HCT116 (cell line): ENCODE measurements at regions not wholly inside any gene's neighbourhood (a gene's known extent, or its start where the extent isn't known, plus 50 kb on each side); places are given as distances from the start of the nearest gene placed in this dataset.

Source experiments
- ATAC-seq: fragments of 200-7000 bp; cut with Tn5 transposase; 2 replicates; pipeline ENCODE4 v1.9.1; 2020; ENCODE audit warnings: mild to moderate bottlenecking, moderate library complexity
- BruUV-seq: library from RNA; stranded (reverse); fragments of 400-500 nt; replicated peaks from 2 replicates; lab custom pipeline; 2021; lab: Mats Ljungman, UMichigan
- CTCF ChIA-PET: fragments of 300-600 bp; sonication (Branson Sonifier 250); formaldehyde crosslinking; loops from one replicate; lab custom pipeline; 2021; ENCODE audit warnings: antibody characterized with exemption; lab: Charles Lee
- POLR2A ChIA-PET: fragments of 300-600, 350-600 bp; sonication (Branson Sonifier 250); formaldehyde crosslinking; loops from one replicate; lab custom pipeline; 2021; ENCODE audit warnings: antibody characterized with exemption; lab: Charles Lee
- RAD21 ChIA-PET, 2 experiments: fragments of 300-600 bp; sonication (Branson Sonifier 250); formaldehyde crosslinking; loops; one replicate each; lab custom pipeline; 2023; ENCODE audit warnings: low total read pairs in 2 of 2; ENCODE audit not compliant: uncharacterized antibody in 2 of 2, unreplicated experiment in 2 of 2, low non-redundant PET in 1 of 2; lab: Charles Lee
- DNase-seq: peaks from one replicate; pipeline ENCODE4 v3.0.0-alpha.2; 2010; ENCODE audit warnings: low read depth, low spot score
- H2AFZ ChIP-seq: fragments of 200-600 bp; shearing (Covaris generic), sonication (generic); 2 replicates; pipeline ENCODE4 v1.6.1; 2017; ENCODE audit warnings: low read depth, mixed run types, mixed read lengths, antibody characterized with exemption, low read length; ENCODE audit not compliant: poor library complexity, severe bottlenecking
- H3K27ac ChIP-seq: 2 replicates; pipeline ENCODE4 v1.5.1; 2012; ENCODE audit warnings: low read depth, low read length
- H3K27me3 ChIP-seq: fragments of 200-600 bp; sonication (generic); 2 replicates; pipeline ENCODE4 v1.6.1; 2016; ENCODE audit warnings: mixed run types, low read length, mixed read lengths; ENCODE audit not compliant: insufficient read depth
- H3K36me3 ChIP-seq, 2 experiments: fragments of 200-500 bp in 1 of 2; fragments of 200-600 bp in 1 of 2; sonication (Bioruptor generic) in 1 of 2; sonication (generic) in 1 of 2; 2 replicates each; pipeline versions ENCODE4 v1.5.1 to v1.6.1; 2014 to 2016; ENCODE audit warnings: low read length in 2 of 2, inconsistent platforms in 1 of 2, mixed read lengths in 1 of 2, mixed run types in 1 of 2; ENCODE audit not compliant: insufficient read depth in 2 of 2, control insufficient read depth in 1 of 2
- H3K4me1 ChIP-seq, 2 experiments: fragments of 200-600 bp in 1 of 2; sonication (generic) in 1 of 2; 2 replicates each; pipeline versions ENCODE4 v1.5.1 to v1.6.1; 2012 to 2017; ENCODE audit warnings: low read length in 2 of 2, inconsistent platforms in 1 of 2, mild to moderate bottlenecking in 1 of 2, mixed read lengths in 1 of 2, mixed run types in 1 of 2, moderate library complexity in 1 of 2; ENCODE audit not compliant: insufficient read depth in 2 of 2, control insufficient read depth in 1 of 2
- H3K4me2 ChIP-seq: fragments of 200-600 bp; sonication (generic); 2 replicates; pipeline ENCODE4 v1.6.1; 2017; ENCODE audit warnings: mixed run types, low read length, mixed read lengths
- H3K4me3 ChIP-seq, 2 experiments: fragments of 200-600 bp in 1 of 2; sonication (generic) in 1 of 2; replicated peaks in 1 of 2; 2 replicates each; pipeline ENCODE4 v1.5.1; 2011 to 2016; ENCODE audit warnings: low read length in 2 of 2, control low read depth in 1 of 2, low read depth in 1 of 2, mild to moderate bottlenecking in 1 of 2, mixed read lengths in 1 of 2, mixed run types in 1 of 2
- H3K79me2 ChIP-seq: fragments of 200-600 bp; sonication (generic); 2 replicates; pipeline ENCODE4 v1.6.1; 2017; ENCODE audit warnings: mild to moderate bottlenecking, mixed run types, low read length, moderate library complexity, mixed read lengths; ENCODE audit not compliant: insufficient read depth
- H3K9ac ChIP-seq: fragments of 200-600 bp; sonication (generic); 2 replicates; pipeline ENCODE4 v1.6.1; 2016; ENCODE audit warnings: low read length, mixed read lengths
- H3K9me2 ChIP-seq: fragments of 200-600 bp; sonication (generic), shearing (Covaris generic); 2 replicates; pipeline ENCODE4 v1.6.1; 2017; ENCODE audit warnings: mixed run types, mild to moderate bottlenecking, moderate library complexity; ENCODE audit not compliant: insufficient read depth
- H3K9me3 ChIP-seq, 2 experiments: fragments of 200-500 bp in 1 of 2; fragments of 200-600 bp in 1 of 2; sonication (Bioruptor generic) in 1 of 2; sonication (generic) in 1 of 2; 2 replicates each; pipeline ENCODE4 v1.6.1; 2014 to 2017; ENCODE audit warnings: low read length in 2 of 2, mixed read lengths in 2 of 2, inconsistent platforms in 1 of 2, low read depth in 1 of 2, mild to moderate bottlenecking in 1 of 2, mixed run types in 1 of 2, moderate library complexity in 1 of 2; ENCODE audit not compliant: control insufficient read depth in 1 of 2, insufficient read depth in 1 of 2
- H4K20me1 ChIP-seq: fragments of 200-600 bp; sonication (generic), shearing (Covaris generic); 2 replicates; pipeline ENCODE4 v1.6.1; 2017; ENCODE audit warnings: mixed run types, mild to moderate bottlenecking, moderate library complexity; ENCODE audit not compliant: insufficient read depth
- ATF3 ChIP-seq: IDR thresholded peaks from 2 replicates; pipeline ENCODE4 v1.6.1; 2012
- CBX3 ChIP-seq: IDR thresholded peaks from 2 replicates; pipeline ENCODE4 v1.6.1; 2012; ENCODE audit warnings: low read depth
- JUND ChIP-seq: IDR thresholded peaks from 2 replicates; pipeline ENCODE4 v1.6.1; 2012
- MAX ChIP-seq: IDR thresholded peaks from 2 replicates; pipeline ENCODE4 v1.6.1; 2012
- POLR2A ChIP-seq: IDR thresholded peaks from 2 replicates; pipeline ENCODE4 v1.7.0; 2011; ENCODE audit warnings: borderline replicate concordance; ENCODE audit not compliant: insufficient read depth, insufficient read length; ENCODE audit errors: extremely low read depth
- POLR2AphosphoS5 ChIP-seq: IDR thresholded peaks from 2 replicates; pipeline ENCODE4 v1.6.1; 2011; ENCODE audit warnings: mild to moderate bottlenecking, low read depth, low read length, moderate library complexity
- REST ChIP-seq: IDR thresholded peaks from 2 replicates; pipeline ENCODE4 v1.6.1; 2012; ENCODE audit warnings: low read depth
- SIN3A ChIP-seq: IDR thresholded peaks from 2 replicates; pipeline ENCODE4 v1.6.1; 2012; ENCODE audit warnings: low read depth
- SP1 ChIP-seq: IDR thresholded peaks from 2 replicates; pipeline ENCODE4 v1.6.1; 2012; ENCODE audit warnings: low read depth
- SRF ChIP-seq: IDR thresholded peaks from 2 replicates; pipeline ENCODE4 v1.6.1; 2012; ENCODE audit warnings: low read depth
- TCF7L2 ChIP-seq: IDR thresholded peaks from 2 replicates; pipeline ENCODE4 v1.7.0; 2011; ENCODE audit warnings: borderline replicate concordance, inconsistent platforms; ENCODE audit not compliant: insufficient read depth, insufficient read length; ENCODE audit errors: extremely low read depth
- YY1 ChIP-seq: IDR thresholded peaks from 2 replicates; pipeline ENCODE4 v1.6.1; 2011; ENCODE audit warnings: low read length, low read depth, moderate library complexity, mild to moderate bottlenecking; ENCODE audit not compliant: insufficient replicate concordance; ENCODE audit errors: extremely low read depth
- ZBTB33 ChIP-seq: IDR thresholded peaks from 2 replicates; pipeline ENCODE4 v1.6.1; 2011; ENCODE audit warnings: mild to moderate bottlenecking, low read length, moderate library complexity; ENCODE audit not compliant: insufficient replicate concordance; ENCODE audit errors: extremely low read depth
- intact Hi-C: fragments of 100-400 bp; cut with micrococcal nuclease; formaldehyde crosslinking; loops from 2 replicates; pipeline ENCODE4 v1.10.0; 2022

- H3K9me2 ChIP-seq = no peaks in the 10 kb centered on the region
- ChIA-PET RAD21 (no interaction called here), CTCF (no interaction called here), POLR2A (no interaction called here)
- no peak overlapping the region for H3K4me2 ChIP-seq
- H3K27me3 ChIP-seq = no peaks in the 10 kb centered on the region
- no TSS peak for BruUV-seq
- no peaks in the 10 kb centered on the region; a peak in 1 of 4 replicates for H3K9me3 ChIP-seq
- intact Hi-C loops = no loop called here
- ATAC-seq (no peak), DNase-seq (no peak)
- no peaks in the 10 kb centered on the region for H3K36me3 ChIP-seq
- no peak overlapping the region for H2AFZ ChIP-seq
- no peak overlapping the region for H3K27ac ChIP-seq
- no peak overlapping the region for H3K4me3 ChIP-seq
- H3K4me1 ChIP-seq = no peaks in the 10 kb centered on the region
- no peaks in the 10 kb centered on the region for H4K20me1 ChIP-seq
- H3K79me2 ChIP-seq = no peaks in the 10 kb centered on the region
- no peak overlapping the region for H3K9ac ChIP-seq
- no peak for TF ChIP-seq ATF3
- no peak for TF ChIP-seq TCF7L2
- TF ChIP-seq SIN3A = no peak
- no peak for TF ChIP-seq SP1
- no peak for TF ChIP-seq JUND
- TF ChIP-seq YY1 = no peak
- no peak for TF ChIP-seq SRF
- no peak for TF ChIP-seq POLR2AphosphoS5
- no peak for TF ChIP-seq MAX
- TF ChIP-seq REST = no peak
- no peak for TF ChIP-seq ZBTB33
- TF ChIP-seq POLR2A = no peak
- TF ChIP-seq CBX3 = no peak
Observed at GRCh38 chr9:24413651-24414050, 132.0 kb downstream of the IZUMO3 start.
